Nephron progenitor cell (in vitro differentiated cells): ENCODE measurements at regions not wholly inside any gene's neighbourhood (a gene's known extent, or its start where the extent isn't known, plus 50 kb on each side); places are given as distances from the start of the nearest gene placed in this dataset.

ENCODE experiments used
- DNase-seq: peaks from one replicate; pipeline ENCODE4 v3.0.0; 2021
- H3K27ac Mint-ChIP-seq: 2 replicates; pipeline ENCODE4 v1.8.0; 2021; ENCODE audit warnings: mild to moderate bottlenecking, moderate library complexity, mixed read lengths
- H3K27me3 Mint-ChIP-seq: 2 replicates; pipeline ENCODE4 v1.8.0; 2021; ENCODE audit warnings: mild to moderate bottlenecking, low read depth, mixed read lengths; ENCODE audit not compliant: poor library complexity
- H3K36me3 Mint-ChIP-seq: 2 replicates; pipeline ENCODE4 v1.8.0; 2021; ENCODE audit warnings: low read depth, mixed read lengths
- H3K4me1 Mint-ChIP-seq: 2 replicates; pipeline ENCODE4 v1.8.0; 2021; ENCODE audit warnings: mixed read lengths
- H3K4me3 Mint-ChIP-seq: 2 replicates; pipeline ENCODE4 v1.8.0; 2021; ENCODE audit warnings: mild to moderate bottlenecking, moderate library complexity, mixed read lengths
- H3K9me3 Mint-ChIP-seq: 2 replicates; pipeline ENCODE4 v1.8.0; 2021; ENCODE audit warnings: mild to moderate bottlenecking, moderate library complexity, mixed read lengths
- CTCF ChIP-seq: fragments of 200-600 bp; sonication (generic); IDR thresholded peaks from 2 replicates; pipeline ENCODE4 v1.5.0; 2021; ENCODE audit warnings: antibody characterized with exemption

- peaks cover 35% of the 10 kb centered on the region for H3K27me3 Mint-ChIP-seq
- peaks cover 50% of the 10 kb centered on the region for H3K4me1 Mint-ChIP-seq
- no peak overlapping the region for H3K27ac Mint-ChIP-seq
- no peaks in the 10 kb centered on the region for H3K36me3 Mint-ChIP-seq
- peaks cover 10% of the 10 kb centered on the region for H3K9me3 Mint-ChIP-seq
- no peak for TF ChIP-seq CTCF
- H3K4me3 Mint-ChIP-seq, result peak overlapping the region; percentile 12
- no peak for DNase-seq
Measured at GRCh38 chr2:240234503-240234951, 94.1 kb upstream of the OTOS start.

DNA sequence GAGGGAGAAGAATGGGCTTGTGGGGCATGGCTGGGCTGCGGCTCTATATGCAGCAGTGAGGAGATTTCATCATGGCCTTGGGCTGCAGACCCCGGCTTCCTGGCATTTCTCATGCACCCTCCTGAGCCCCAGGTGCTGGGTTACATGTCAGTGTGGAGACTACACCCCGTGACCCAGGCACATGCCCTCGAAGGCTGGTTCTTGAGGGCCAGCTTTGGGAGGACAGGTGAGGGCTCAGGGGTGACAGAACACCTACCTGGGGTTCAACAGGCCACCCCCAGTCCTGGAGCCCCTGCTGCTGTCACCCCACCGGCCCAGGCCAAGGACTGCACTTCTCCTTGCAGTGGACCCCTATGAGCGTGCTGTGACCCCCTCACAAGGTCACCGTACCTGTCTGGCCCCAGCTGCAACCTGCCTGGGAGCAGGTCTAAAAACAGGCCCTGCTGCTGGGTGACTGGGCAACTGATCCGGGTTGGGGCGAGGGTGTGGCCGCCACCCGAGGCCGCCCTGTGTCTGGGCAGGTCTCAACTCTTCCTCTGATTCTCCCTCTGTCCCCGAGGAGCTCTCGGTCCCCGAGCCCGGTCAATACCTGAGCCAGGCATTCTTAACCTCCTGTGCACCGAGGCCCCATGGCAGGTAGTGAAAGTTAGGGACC lies 94.8 kb upstream of the OTOS start:
- Mint-ChIP-seq H3K36me3 (no peaks in the 10 kb centered on the region), H3K4me3 (no peak overlapping the region), H3K4me1 (peaks cover 44% of the 10 kb centered on the region), H3K27me3 (peaks cover 40% of the 10 kb centered on the region), H3K9me3 (peaks cover 2% of the 10 kb centered on the region), H3K27ac (no peak overlapping the region)
- no peak for TF ChIP-seq CTCF
- no peak for DNase-seq

GRCh38 chr2:240235811-240236210 lies 95.4 kb upstream of the OTOS start:
- Mint-ChIP-seq H3K36me3 (no peaks in the 10 kb centered on the region), H3K27me3 (peaks cover 40% of the 10 kb centered on the region), H3K4me3 (no peak overlapping the region), H3K27ac (no peak overlapping the region), H3K9me3 (no peaks in the 10 kb centered on the region), H3K4me1 (peaks cover 43% of the 10 kb centered on the region)
- DNase-seq, result no peak
- no peak for TF ChIP-seq CTCF

DNA sequence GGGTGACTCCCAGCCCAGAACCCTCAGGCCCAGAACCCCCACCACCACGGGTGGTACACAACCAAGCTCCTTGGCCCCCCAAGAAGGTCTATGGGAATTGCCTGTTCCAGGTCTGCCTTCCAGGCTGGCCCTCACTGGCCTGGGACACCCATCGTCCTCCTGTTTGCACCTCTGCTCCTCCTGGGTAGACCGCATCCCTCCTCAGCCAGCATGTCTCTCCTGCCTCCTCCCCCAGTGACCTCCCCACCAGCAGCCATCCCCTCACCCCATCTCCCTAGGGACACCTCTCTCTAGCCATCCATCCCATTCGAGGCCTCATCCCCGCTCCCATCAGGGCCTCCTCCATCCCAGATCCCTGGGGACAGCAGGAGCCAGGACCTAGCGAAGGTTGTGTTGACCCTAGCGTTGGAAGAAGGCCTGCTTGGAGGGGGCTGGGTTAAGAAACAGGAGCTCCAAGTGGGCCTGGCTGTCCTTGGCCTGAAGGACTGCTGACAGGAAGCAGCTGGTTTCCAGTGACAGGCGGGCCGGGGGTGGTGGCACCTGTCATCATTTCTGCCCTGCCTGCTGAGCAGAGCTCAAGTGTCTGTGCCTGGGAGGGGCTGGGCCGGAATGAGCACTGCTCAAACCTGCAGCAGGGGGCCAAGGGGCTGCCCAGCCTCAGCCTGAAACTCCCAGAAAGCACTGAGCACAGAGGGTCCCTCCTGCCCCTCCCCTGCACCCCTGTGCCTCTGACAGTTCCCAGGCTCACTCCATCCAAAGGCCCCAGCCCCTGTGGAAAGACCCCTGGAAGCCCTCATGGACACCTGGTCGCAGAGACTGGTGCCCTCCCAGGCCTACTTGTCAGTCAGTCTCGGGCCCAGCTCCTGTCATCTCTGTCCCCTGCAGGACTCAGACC lies 96.0 kb upstream of the OTOS start:
- Mint-ChIP-seq H3K4me3 (no peak overlapping the region), H3K9me3 (no peaks in the 10 kb centered on the region), H3K27me3 (peaks cover 42% of the 10 kb centered on the region), H3K4me1 (peaks cover 43% of the 10 kb centered on the region), H3K27ac (no peak overlapping the region), H3K36me3 (no peaks in the 10 kb centered on the region)
- TF ChIP-seq CTCF, result no peak
- DNase-seq, result peak; percentile 70

- peaks cover 39% of the 10 kb centered on the region for H3K27me3 Mint-ChIP-seq
- no peak for DNase-seq
- no peak for TF ChIP-seq CTCF
- no peak overlapping the region for H3K27ac Mint-ChIP-seq
- no peaks in the 10 kb centered on the region for H3K36me3 Mint-ChIP-seq
- no peak overlapping the region for H3K4me3 Mint-ChIP-seq
- no peaks in the 10 kb centered on the region for H3K9me3 Mint-ChIP-seq
- peaks cover 43% of the 10 kb centered on the region for H3K4me1 Mint-ChIP-seq
Measured at GRCh38 chr2:240237609-240238174, 97.2 kb upstream of the OTOS start.
